ENCODE measurements at regions not wholly inside any gene's neighbourhood (a gene's known extent, or its start where the extent isn't known, plus 50 kb on each side); places are given as distances from the start of the nearest gene placed in this dataset.
A peak's percentile ranks its signal among the peaks of the same experiment; 100 is the strongest.

DNA sequence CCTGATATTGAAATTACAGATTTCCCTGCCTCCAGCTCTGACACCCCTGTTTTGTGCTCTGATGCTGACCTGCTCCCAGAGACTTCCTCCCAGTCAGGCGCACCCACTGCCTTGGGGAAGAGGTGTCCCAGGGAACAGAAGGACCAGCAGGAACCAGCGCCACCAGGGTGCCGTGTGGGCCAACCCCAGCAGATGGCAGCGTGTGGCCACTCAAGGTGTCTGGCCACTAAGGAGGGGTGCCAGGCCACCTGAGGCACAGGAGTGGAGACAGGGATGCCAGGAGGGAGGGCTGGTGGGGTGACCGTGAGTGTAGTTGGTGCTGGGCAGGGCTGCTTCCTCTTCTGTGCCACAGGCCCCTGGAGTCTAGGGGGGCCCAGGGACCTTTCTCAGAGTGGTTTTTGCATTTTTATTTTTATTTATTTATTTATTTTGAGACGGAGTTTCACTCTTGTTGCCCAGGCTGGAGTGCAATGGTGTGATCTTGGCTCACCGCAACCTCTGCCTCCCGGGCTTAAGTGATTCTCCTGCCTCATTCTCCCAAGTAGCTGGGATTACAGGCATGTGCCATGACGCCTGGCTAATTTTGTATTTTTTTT, 56.0 kb downstream of the TEX44 start:
- TF ChIP-seq, protein P1, sequence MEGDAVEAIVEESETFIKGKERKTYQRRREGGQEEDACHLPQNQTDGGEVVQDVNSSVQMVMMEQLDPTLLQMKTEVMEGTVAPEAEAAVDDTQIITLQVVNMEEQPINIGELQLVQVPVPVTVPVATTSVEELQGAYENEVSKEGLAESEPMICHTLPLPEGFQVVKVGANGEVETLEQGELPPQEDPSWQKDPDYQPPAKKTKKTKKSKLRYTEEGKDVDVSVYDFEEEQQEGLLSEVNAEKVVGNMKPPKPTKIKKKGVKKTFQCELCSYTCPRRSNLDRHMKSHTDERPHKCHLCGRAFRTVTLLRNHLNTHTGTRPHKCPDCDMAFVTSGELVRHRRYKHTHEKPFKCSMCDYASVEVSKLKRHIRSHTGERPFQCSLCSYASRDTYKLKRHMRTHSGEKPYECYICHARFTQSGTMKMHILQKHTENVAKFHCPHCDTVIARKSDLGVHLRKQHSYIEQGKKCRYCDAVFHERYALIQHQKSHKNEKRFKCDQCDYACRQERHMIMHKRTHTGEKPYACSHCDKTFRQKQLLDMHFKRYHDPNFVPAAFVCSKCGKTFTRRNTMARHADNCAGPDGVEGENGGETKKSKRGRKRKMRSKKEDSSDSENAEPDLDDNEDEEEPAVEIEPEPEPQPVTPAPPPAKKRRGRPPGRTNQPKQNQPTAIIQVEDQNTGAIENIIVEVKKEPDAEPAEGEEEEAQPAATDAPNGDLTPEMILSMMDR (IDR thresholded peaks at IDR 0.05; ENCODE audit: poor library complexity, severe bottlenecking), result peak; percentile 37
- no peak for TF ChIP-seq EP300 (conservative IDR thresholded peaks at IDR 0.05; ENCODE audit: poor library complexity, severe bottlenecking)
- TF ChIP-seq, protein P2, sequence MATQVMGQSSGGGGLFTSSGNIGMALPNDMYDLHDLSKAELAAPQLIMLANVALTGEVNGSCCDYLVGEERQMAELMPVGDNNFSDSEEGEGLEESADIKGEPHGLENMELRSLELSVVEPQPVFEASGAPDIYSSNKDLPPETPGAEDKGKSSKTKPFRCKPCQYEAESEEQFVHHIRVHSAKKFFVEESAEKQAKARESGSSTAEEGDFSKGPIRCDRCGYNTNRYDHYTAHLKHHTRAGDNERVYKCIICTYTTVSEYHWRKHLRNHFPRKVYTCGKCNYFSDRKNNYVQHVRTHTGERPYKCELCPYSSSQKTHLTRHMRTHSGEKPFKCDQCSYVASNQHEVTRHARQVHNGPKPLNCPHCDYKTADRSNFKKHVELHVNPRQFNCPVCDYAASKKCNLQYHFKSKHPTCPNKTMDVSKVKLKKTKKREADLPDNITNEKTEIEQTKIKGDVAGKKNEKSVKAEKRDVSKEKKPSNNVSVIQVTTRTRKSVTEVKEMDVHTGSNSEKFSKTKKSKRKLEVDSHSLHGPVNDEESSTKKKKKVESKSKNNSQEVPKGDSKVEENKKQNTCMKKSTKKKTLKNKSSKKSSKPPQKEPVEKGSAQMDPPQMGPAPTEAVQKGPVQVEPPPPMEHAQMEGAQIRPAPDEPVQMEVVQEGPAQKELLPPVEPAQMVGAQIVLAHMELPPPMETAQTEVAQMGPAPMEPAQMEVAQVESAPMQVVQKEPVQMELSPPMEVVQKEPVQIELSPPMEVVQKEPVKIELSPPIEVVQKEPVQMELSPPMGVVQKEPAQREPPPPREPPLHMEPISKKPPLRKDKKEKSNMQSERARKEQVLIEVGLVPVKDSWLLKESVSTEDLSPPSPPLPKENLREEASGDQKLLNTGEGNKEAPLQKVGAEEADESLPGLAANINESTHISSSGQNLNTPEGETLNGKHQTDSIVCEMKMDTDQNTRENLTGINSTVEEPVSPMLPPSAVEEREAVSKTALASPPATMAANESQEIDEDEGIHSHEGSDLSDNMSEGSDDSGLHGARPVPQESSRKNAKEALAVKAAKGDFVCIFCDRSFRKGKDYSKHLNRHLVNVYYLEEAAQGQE (IDR thresholded peaks at IDR 0.05; ENCODE audit: borderline replicate concordance), result no peak
- TF ChIP-seq MXI1 (conservative IDR thresholded peaks at IDR 0.05; ENCODE audit: poor library complexity, severe bottlenecking), result no peak
- no peak for TF ChIP-seq POLR2AphosphoS5 (IDR thresholded peaks at IDR 0.05)
- no peak for TF ChIP-seq SMC3 (conservative IDR thresholded peaks at IDR 0.05; ENCODE audit: poor library complexity)
- TF ChIP-seq TAF1 (IDR thresholded peaks at IDR 0.05; ENCODE audit: low read depth), result no peak
- TF ChIP-seq RAD21 (conservative IDR thresholded peaks at IDR 0.05), result no peak
